ENCODE measurements at regions not wholly inside any gene's neighbourhood (a gene's known extent, or its start where the extent isn't known, plus 50 kb on each side); places are given as distances from the start of the nearest gene placed in this dataset.

- TF ChIP-seq CTCF (conservative IDR thresholded peaks at IDR 0.05; ENCODE audit: low read length): no peak
- TF ChIP-seq EZH2phosphoT487 (IDR thresholded peaks at IDR 0.05; ENCODE audit: borderline replicate concordance, low read depth, low read length): no peak
Observed at GRCh38 chr15:70535071-70535954, 228.0 kb downstream of the UACA start.

Measured in OCI-LY7 (cell line).